NT2/D1 (cell line): ENCODE measurements at regions not wholly inside any gene's neighbourhood (a gene's known extent, or its start where the extent isn't known, plus 50 kb on each side); places are given as distances from the start of the nearest gene placed in this dataset.

Source experiments
- YY1 ChIP-seq: IDR thresholded peaks from 2 replicates; pipeline ENCODE4 v1.6.1; 2011; ENCODE audit not compliant: insufficient read length, insufficient read depth
- ZNF274 ChIP-seq: IDR thresholded peaks from 2 replicates; pipeline ENCODE4 v1.6.1; 2011; ENCODE audit warnings: mild to moderate bottlenecking, low read depth, low read length

- TF ChIP-seq ZNF274 = no peak
- TF ChIP-seq YY1 = no peak
Observed at GRCh38 chr18:30814446-30814845, 228.1 kb downstream of the DSC3 start.
